ENCODE measurements at regions not wholly inside any gene's neighbourhood (a gene's known extent, or its start where the extent isn't known, plus 50 kb on each side); places are given as distances from the start of the nearest gene placed in this dataset.

- TF ChIP-seq, protein P1, sequence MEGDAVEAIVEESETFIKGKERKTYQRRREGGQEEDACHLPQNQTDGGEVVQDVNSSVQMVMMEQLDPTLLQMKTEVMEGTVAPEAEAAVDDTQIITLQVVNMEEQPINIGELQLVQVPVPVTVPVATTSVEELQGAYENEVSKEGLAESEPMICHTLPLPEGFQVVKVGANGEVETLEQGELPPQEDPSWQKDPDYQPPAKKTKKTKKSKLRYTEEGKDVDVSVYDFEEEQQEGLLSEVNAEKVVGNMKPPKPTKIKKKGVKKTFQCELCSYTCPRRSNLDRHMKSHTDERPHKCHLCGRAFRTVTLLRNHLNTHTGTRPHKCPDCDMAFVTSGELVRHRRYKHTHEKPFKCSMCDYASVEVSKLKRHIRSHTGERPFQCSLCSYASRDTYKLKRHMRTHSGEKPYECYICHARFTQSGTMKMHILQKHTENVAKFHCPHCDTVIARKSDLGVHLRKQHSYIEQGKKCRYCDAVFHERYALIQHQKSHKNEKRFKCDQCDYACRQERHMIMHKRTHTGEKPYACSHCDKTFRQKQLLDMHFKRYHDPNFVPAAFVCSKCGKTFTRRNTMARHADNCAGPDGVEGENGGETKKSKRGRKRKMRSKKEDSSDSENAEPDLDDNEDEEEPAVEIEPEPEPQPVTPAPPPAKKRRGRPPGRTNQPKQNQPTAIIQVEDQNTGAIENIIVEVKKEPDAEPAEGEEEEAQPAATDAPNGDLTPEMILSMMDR (IDR thresholded peaks at IDR 0.05; ENCODE audit: low read depth, low read length, missing input control), result no peak
- no peak for TF ChIP-seq SP1 (IDR thresholded peaks at IDR 0.05)
- TF ChIP-seq RAD21 (IDR thresholded peaks at IDR 0.05), result no peak
- TF ChIP-seq, protein P2, sequence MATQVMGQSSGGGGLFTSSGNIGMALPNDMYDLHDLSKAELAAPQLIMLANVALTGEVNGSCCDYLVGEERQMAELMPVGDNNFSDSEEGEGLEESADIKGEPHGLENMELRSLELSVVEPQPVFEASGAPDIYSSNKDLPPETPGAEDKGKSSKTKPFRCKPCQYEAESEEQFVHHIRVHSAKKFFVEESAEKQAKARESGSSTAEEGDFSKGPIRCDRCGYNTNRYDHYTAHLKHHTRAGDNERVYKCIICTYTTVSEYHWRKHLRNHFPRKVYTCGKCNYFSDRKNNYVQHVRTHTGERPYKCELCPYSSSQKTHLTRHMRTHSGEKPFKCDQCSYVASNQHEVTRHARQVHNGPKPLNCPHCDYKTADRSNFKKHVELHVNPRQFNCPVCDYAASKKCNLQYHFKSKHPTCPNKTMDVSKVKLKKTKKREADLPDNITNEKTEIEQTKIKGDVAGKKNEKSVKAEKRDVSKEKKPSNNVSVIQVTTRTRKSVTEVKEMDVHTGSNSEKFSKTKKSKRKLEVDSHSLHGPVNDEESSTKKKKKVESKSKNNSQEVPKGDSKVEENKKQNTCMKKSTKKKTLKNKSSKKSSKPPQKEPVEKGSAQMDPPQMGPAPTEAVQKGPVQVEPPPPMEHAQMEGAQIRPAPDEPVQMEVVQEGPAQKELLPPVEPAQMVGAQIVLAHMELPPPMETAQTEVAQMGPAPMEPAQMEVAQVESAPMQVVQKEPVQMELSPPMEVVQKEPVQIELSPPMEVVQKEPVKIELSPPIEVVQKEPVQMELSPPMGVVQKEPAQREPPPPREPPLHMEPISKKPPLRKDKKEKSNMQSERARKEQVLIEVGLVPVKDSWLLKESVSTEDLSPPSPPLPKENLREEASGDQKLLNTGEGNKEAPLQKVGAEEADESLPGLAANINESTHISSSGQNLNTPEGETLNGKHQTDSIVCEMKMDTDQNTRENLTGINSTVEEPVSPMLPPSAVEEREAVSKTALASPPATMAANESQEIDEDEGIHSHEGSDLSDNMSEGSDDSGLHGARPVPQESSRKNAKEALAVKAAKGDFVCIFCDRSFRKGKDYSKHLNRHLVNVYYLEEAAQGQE (IDR thresholded peaks at IDR 0.05), result no peak
- TF ChIP-seq JUND (IDR thresholded peaks at IDR 0.05), result no peak
- no peak for TF ChIP-seq ZBTB33 (IDR thresholded peaks at IDR 0.05)
- no peak for TF ChIP-seq TAF1 (conservative IDR thresholded peaks at IDR 0.05)
- TF ChIP-seq MAX (IDR thresholded peaks at IDR 0.05), result no peak
- TF ChIP-seq EGR1 (IDR thresholded peaks at IDR 0.05; ENCODE audit: low read depth in 2 of 2), result no peak
- TF ChIP-seq YY1 (IDR thresholded peaks at IDR 0.05), result no peak
- no peak for TF ChIP-seq ATF3 (IDR thresholded peaks at IDR 0.05)
- no peak for TF ChIP-seq FOXA1 (IDR thresholded peaks at IDR 0.05)
- no peak for TF ChIP-seq NR2F2 (IDR thresholded peaks at IDR 0.05)
Observed at GRCh38 chr1:232713785-232714184, 83.9 kb upstream of the SIPA1L2 start.

Data from liver (tissue), 3 donors.